ENCODE measurements at regions not wholly inside any gene's neighbourhood (a gene's known extent, or its start where the extent isn't known, plus 50 kb on each side); places are given as distances from the start of the nearest gene placed in this dataset.

- H3K9ac ChIP-seq: no peak overlapping the region
- H3K4me1 ChIP-seq (ENCODE audit: insufficient read depth): no peaks in the 10 kb centered on the region
- H3K79me2 ChIP-seq (ENCODE audit: insufficient read depth): no peaks in the 10 kb centered on the region
- no peaks in the 10 kb centered on the region for H4K20me1 ChIP-seq (ENCODE audit: insufficient read depth)
- no peak overlapping the region for H2AFZ ChIP-seq
- H3K4me2 ChIP-seq (ENCODE audit: unreplicated experiment): no peak overlapping the region
- no peaks in the 10 kb centered on the region for H3K27me3 ChIP-seq (replicated peaks; ENCODE audit: insufficient read depth)
- no peaks in the 10 kb centered on the region for H3K9me2 ChIP-seq (ENCODE audit: insufficient read depth)
- H3F3A ChIP-seq (ENCODE audit: insufficient read depth): no peaks in the 10 kb centered on the region
- 5 to 6% methylated on average over 3 of the region's 3 CpGs for WGBS, 2 experiments (ENCODE audit: low coverage in 1 of 2, low lambda C conversion rate in 2 of 2, missing lambda C conversion rate in 2 of 2)
- H3K27ac ChIP-seq: no peak overlapping the region
- no peaks in the 10 kb centered on the region for H3K36me3 ChIP-seq (ENCODE audit: low read depth)
- H3K9me3 ChIP-seq (ENCODE audit: low read depth): no peaks in the 10 kb centered on the region
- no peak for TF ChIP-seq EZH2 (IDR thresholded peaks at IDR 0.05; ENCODE audit: insufficient read depth, poor library complexity, severe bottlenecking)
- no peak for TF ChIP-seq EZH2phosphoT487 (IDR thresholded peaks at IDR 0.05; ENCODE audit: insufficient read depth, low read depth)
- H3K4me3 ChIP-seq: no peak overlapping the region
- in situ Hi-C loops (cut with MboI): no loop called here
- DNase-seq: no peak
Observed at GRCh38 chr11:92720385-92720784, 249.1 kb upstream of the MTNR1B start.

GRCh38 chr11:92725352-92725751 lies 244.1 kb upstream of the MTNR1B start:
- in situ Hi-C loops (cut with MboI): no loop called here
- H4K20me1 ChIP-seq (ENCODE audit: insufficient read depth): no peaks in the 10 kb centered on the region
- no peak overlapping the region for H3K4me3 ChIP-seq
- H3K9me3 ChIP-seq (ENCODE audit: low read depth): no peaks in the 10 kb centered on the region
- H3K9me2 ChIP-seq (ENCODE audit: insufficient read depth): no peaks in the 10 kb centered on the region
- no peaks in the 10 kb centered on the region for H3K36me3 ChIP-seq (ENCODE audit: low read depth)
- no peak overlapping the region for H3K9ac ChIP-seq
- peaks cover 4% of the 10 kb centered on the region; the same call in 1 of the 2 replicates for H3K27me3 ChIP-seq (replicated peaks; ENCODE audit: insufficient read depth)
- no peaks in the 10 kb centered on the region for H3K79me2 ChIP-seq (ENCODE audit: insufficient read depth)
- H2AFZ ChIP-seq: no peak overlapping the region
- no peaks in the 10 kb centered on the region for H3F3A ChIP-seq (ENCODE audit: insufficient read depth)
- 36 to 63% methylated on average over 1 of the region's 1 CpG for WGBS, 2 experiments (ENCODE audit: low coverage in 1 of 2, low lambda C conversion rate in 2 of 2, missing lambda C conversion rate in 2 of 2)
- TF ChIP-seq EZH2 (IDR thresholded peaks at IDR 0.05; ENCODE audit: insufficient read depth, poor library complexity, severe bottlenecking) (no peak), EZH2phosphoT487 (IDR thresholded peaks at IDR 0.05; ENCODE audit: insufficient read depth, low read depth) (no peak)
- H3K4me2 ChIP-seq (ENCODE audit: unreplicated experiment): no peak overlapping the region
- H3K27ac ChIP-seq: no peak overlapping the region
- no peaks in the 10 kb centered on the region for H3K4me1 ChIP-seq (ENCODE audit: insufficient read depth)
- DNase-seq: no peak

GRCh38 chr11:92727123-92727522 lies 242.3 kb upstream of the MTNR1B start:
- Histone ChIP-seq H3F3A (ENCODE audit: insufficient read depth) (no peaks in the 10 kb centered on the region), H3K9ac (no peak overlapping the region), H3K4me2 (ENCODE audit: unreplicated experiment) (no peak overlapping the region), H3K27me3 (replicated peaks; ENCODE audit: insufficient read depth) (peaks cover 7% of the 10 kb centered on the region; the same call in 1 of the 2 replicates), H3K27ac (no peak overlapping the region), H4K20me1 (ENCODE audit: insufficient read depth) (no peaks in the 10 kb centered on the region), H3K36me3 (ENCODE audit: low read depth) (no peaks in the 10 kb centered on the region), H3K79me2 (ENCODE audit: insufficient read depth) (no peaks in the 10 kb centered on the region), H3K9me3 (ENCODE audit: low read depth) (no peaks in the 10 kb centered on the region), H3K4me1 (ENCODE audit: insufficient read depth) (no peaks in the 10 kb centered on the region), H3K4me3 (no peak overlapping the region), H2AFZ (no peak overlapping the region), H3K9me2 (ENCODE audit: insufficient read depth) (no peaks in the 10 kb centered on the region)
- in situ Hi-C loops (cut with MboI): no loop called here
- 12 to 19% methylated on average over 2 of the region's 2 CpGs for WGBS, 2 experiments (ENCODE audit: low coverage in 1 of 2, low lambda C conversion rate in 2 of 2, missing lambda C conversion rate in 2 of 2)
- no peak for DNase-seq
- TF ChIP-seq EZH2phosphoT487 (IDR thresholded peaks at IDR 0.05; ENCODE audit: insufficient read depth, low read depth) (no peak), EZH2 (IDR thresholded peaks at IDR 0.05; ENCODE audit: insufficient read depth, poor library complexity, severe bottlenecking) (no peak)

GRCh38 chr11:92727769-92728168 lies 241.7 kb upstream of the MTNR1B start:
- no peaks in the 10 kb centered on the region for H3K79me2 ChIP-seq (ENCODE audit: insufficient read depth)
- in situ Hi-C loops (cut with MboI): no loop called here
- no peak overlapping the region for H3K27ac ChIP-seq
- WGBS, 2 experiments (ENCODE audit: low coverage in 1 of 2, low lambda C conversion rate in 2 of 2, missing lambda C conversion rate in 2 of 2): 19% methylated on average over 5 of the region's 5 CpGs
- H3K4me1 ChIP-seq (ENCODE audit: insufficient read depth): no peaks in the 10 kb centered on the region
- no peaks in the 10 kb centered on the region for H3K36me3 ChIP-seq (ENCODE audit: low read depth)
- no peaks in the 10 kb centered on the region for H3K9me3 ChIP-seq (ENCODE audit: low read depth)
- no peak for DNase-seq
- H3F3A ChIP-seq (ENCODE audit: insufficient read depth): no peaks in the 10 kb centered on the region
- H3K4me3 ChIP-seq: no peak overlapping the region
- no peaks in the 10 kb centered on the region for H4K20me1 ChIP-seq (ENCODE audit: insufficient read depth)
- no peak for TF ChIP-seq EZH2 (IDR thresholded peaks at IDR 0.05; ENCODE audit: insufficient read depth, poor library complexity, severe bottlenecking)
- no peak for TF ChIP-seq EZH2phosphoT487 (IDR thresholded peaks at IDR 0.05; ENCODE audit: insufficient read depth, low read depth)
- peaks cover 7% of the 10 kb centered on the region; the same call in 1 of the 2 replicates for H3K27me3 ChIP-seq (replicated peaks; ENCODE audit: insufficient read depth)
- no peak overlapping the region for H3K4me2 ChIP-seq (ENCODE audit: unreplicated experiment)
- H3K9me2 ChIP-seq (ENCODE audit: insufficient read depth): no peaks in the 10 kb centered on the region
- H2AFZ ChIP-seq: no peak overlapping the region
- no peak overlapping the region for H3K9ac ChIP-seq

GRCh38 chr11:92728628-92729027 lies 240.8 kb upstream of the MTNR1B start:
- Histone ChIP-seq H3K9me3 (ENCODE audit: low read depth) (no peaks in the 10 kb centered on the region), H3F3A (ENCODE audit: insufficient read depth) (no peaks in the 10 kb centered on the region), H2AFZ (no peak overlapping the region), H3K27me3 (replicated peaks; ENCODE audit: insufficient read depth) (peaks cover 7% of the 10 kb centered on the region; the same call in 1 of the 2 replicates), H4K20me1 (ENCODE audit: insufficient read depth) (no peaks in the 10 kb centered on the region), H3K4me1 (ENCODE audit: insufficient read depth) (no peaks in the 10 kb centered on the region), H3K9me2 (ENCODE audit: insufficient read depth) (no peaks in the 10 kb centered on the region), H3K36me3 (ENCODE audit: low read depth) (no peaks in the 10 kb centered on the region), H3K4me2 (ENCODE audit: unreplicated experiment) (no peak overlapping the region), H3K9ac (no peak overlapping the region), H3K4me3 (no peak overlapping the region), H3K27ac (no peak overlapping the region), H3K79me2 (ENCODE audit: insufficient read depth) (no peaks in the 10 kb centered on the region)
- TF ChIP-seq EZH2 (IDR thresholded peaks at IDR 0.05; ENCODE audit: insufficient read depth, poor library complexity, severe bottlenecking) (no peak), EZH2phosphoT487 (IDR thresholded peaks at IDR 0.05; ENCODE audit: insufficient read depth, low read depth) (no peak)
- in situ Hi-C loops (cut with MboI): no loop called here
- DNase-seq: no peak
- 32 to 40% methylated on average over 3 of the region's 3 CpGs for WGBS, 2 experiments (ENCODE audit: low coverage in 1 of 2, low lambda C conversion rate in 2 of 2, missing lambda C conversion rate in 2 of 2)

Measured in GM23248 (cell line).